ENCODE measurements at regions not wholly inside any gene's neighbourhood (a gene's known extent, or its start where the extent isn't known, plus 50 kb on each side); places are given as distances from the start of the nearest gene placed in this dataset.

GRCh38 chr9:25241421-25241820, 436.8 kb downstream of the TUSC1 start:
- DNase-seq (no peak), ATAC-seq (ENCODE audit: poor library complexity) (no peak)
- Mint-ChIP-seq H3K36me3 (ENCODE audit: low read depth) (no peaks in the 10 kb centered on the region), H3K4me3 (no peak overlapping the region), H3K9me3 (peaks cover 11% of the 10 kb centered on the region), H3K4me1 (ENCODE audit: low read depth) (no peaks in the 10 kb centered on the region), H3K27ac (no peak overlapping the region), H3K27me3 (no peaks in the 10 kb centered on the region)
- Histone ChIP-seq H3K4me3 (ENCODE audit: low read length) (no peak overlapping the region), H3K36me3 (ENCODE audit: insufficient read depth, low read length) (no peaks in the 10 kb centered on the region), H3K4me1 (ENCODE audit: insufficient read depth, low read length) (no peaks in the 10 kb centered on the region), H3K27ac (ENCODE audit: low read depth in 1 of 2, low read length in 2 of 2) (no peak overlapping the region), H3K9me3 (ENCODE audit: control insufficient read depth in 1 of 2, insufficient read depth in 1 of 2, low read length in 2 of 2) (peaks cover 0 to 4% of the 10 kb centered on the region in 2 experiments), H3K27me3 (ENCODE audit: control insufficient read depth in 1 of 2, insufficient read depth in 2 of 2, low read length in 2 of 2) (no peaks in the 10 kb centered on the region)
- intact Hi-C loops (cut with DNase I, micrococcal nuclease) = no loop called here
- ChIA-PET CTCF (no interaction called here), POLR2A (no interaction called here)
- no peak for TF ChIP-seq CTCF (IDR thresholded peaks at IDR 0.05)

GRCh38 chr9:25226901-25227686, 451.1 kb downstream of the TUSC1 start:
- H3K4me1 Mint-ChIP-seq (ENCODE audit: low read depth) = no peaks in the 10 kb centered on the region
- no peak overlapping the region for H3K27ac Mint-ChIP-seq
- H3K36me3 ChIP-seq (ENCODE audit: insufficient read depth, low read length) = no peaks in the 10 kb centered on the region
- intact Hi-C loops (cut with DNase I, micrococcal nuclease) = no loop called here
- no peak for TF ChIP-seq CTCF (IDR thresholded peaks at IDR 0.05)
- H3K9me3 ChIP-seq (ENCODE audit: control insufficient read depth in 1 of 2, insufficient read depth in 1 of 2, low read length in 2 of 2) = peaks cover 3 to 11% of the 10 kb centered on the region in 2 experiments
- H3K27me3 Mint-ChIP-seq = no peaks in the 10 kb centered on the region
- H3K4me1 ChIP-seq (ENCODE audit: insufficient read depth, low read length) = no peaks in the 10 kb centered on the region
- peaks cover 21% of the 10 kb centered on the region for H3K9me3 Mint-ChIP-seq
- ATAC-seq (ENCODE audit: poor library complexity) = no peak
- H3K27ac ChIP-seq (ENCODE audit: low read depth in 1 of 2, low read length in 2 of 2) = no peak overlapping the region
- H3K36me3 Mint-ChIP-seq (ENCODE audit: low read depth) = no peaks in the 10 kb centered on the region
- H3K4me3 Mint-ChIP-seq = no peak overlapping the region
- ChIA-PET CTCF (no interaction called here), POLR2A (no interaction called here)
- no peak overlapping the region for H3K4me3 ChIP-seq (ENCODE audit: low read length)
- no peak for DNase-seq
- no peaks in the 10 kb centered on the region for H3K27me3 ChIP-seq (ENCODE audit: control insufficient read depth in 1 of 2, insufficient read depth in 2 of 2, low read length in 2 of 2)

GRCh38 chr9:25225938-25226760, 452.1 kb downstream of the TUSC1 start:
- no peaks in the 10 kb centered on the region for H3K27me3 Mint-ChIP-seq
- Histone ChIP-seq H3K36me3 (ENCODE audit: insufficient read depth, low read length) (no peaks in the 10 kb centered on the region), H3K4me3 (ENCODE audit: low read length) (no peak overlapping the region), H3K27me3 (ENCODE audit: control insufficient read depth in 1 of 2, insufficient read depth in 2 of 2, low read length in 2 of 2) (no peaks in the 10 kb centered on the region), H3K27ac (ENCODE audit: low read depth in 1 of 2, low read length in 2 of 2) (no peak overlapping the region), H3K9me3 (ENCODE audit: control insufficient read depth in 1 of 2, insufficient read depth in 1 of 2, low read length in 2 of 2) (peaks cover 3 to 11% of the 10 kb centered on the region in 2 experiments), H3K4me1 (ENCODE audit: insufficient read depth, low read length) (no peaks in the 10 kb centered on the region)
- ATAC-seq (ENCODE audit: poor library complexity) = no peak
- CTCF ChIA-PET = no interaction called here
- DNase-seq = no peak
- H3K4me1 Mint-ChIP-seq (ENCODE audit: low read depth) = no peaks in the 10 kb centered on the region
- no peak for TF ChIP-seq CTCF (IDR thresholded peaks at IDR 0.05)
- intact Hi-C loops (cut with DNase I, micrococcal nuclease) = no loop called here
- no peak overlapping the region for H3K4me3 Mint-ChIP-seq
- H3K36me3 Mint-ChIP-seq (ENCODE audit: low read depth) = no peaks in the 10 kb centered on the region
- POLR2A ChIA-PET = no interaction called here
- H3K9me3 Mint-ChIP-seq = peaks cover 20% of the 10 kb centered on the region
- H3K27ac Mint-ChIP-seq = no peak overlapping the region

Data from CD4-positive, alpha-beta T cell (primary cell).